Pancreas (tissue), 10 donors: ENCODE measurements at regions not wholly inside any gene's neighbourhood (a gene's known extent, or its start where the extent isn't known, plus 50 kb on each side); places are given as distances from the start of the nearest gene placed in this dataset.

Source experiments
- ATAC-seq, 4 donors: fragments of 200-7000 bp; cut with Tn5 transposase; one replicate each; pipeline versions ENCODE4 v1.8.0 to v1.9.1; 2020; ENCODE audit warnings: mild to moderate bottlenecking in 4 of 4, moderate library complexity in 4 of 4
- DNase-seq, 6 donors: peaks; one replicate each; pipeline ENCODE4 v3.0.0-alpha.2; 2020
- FAIRE-seq: peaks from 2 replicates; lab custom pipeline; 2012; peaks lifted over from hg19 to GRCh38; lab: Jason Lieb, UNC
- H3K27ac ChIP-seq, 4 donors: fragments of 200-600 bp; sonication (generic); 1 replicate in 3 of 4; 2 replicates in 1 of 4; pipeline versions ENCODE4 v1.5.0 to v1.8.0; 2020
- H3K27me3 ChIP-seq, 4 donors: fragments of 200-600 bp; one replicate each; pipeline ENCODE4 v1.8.0; 2021
- H3K36me3 ChIP-seq, 3 donors: fragments of 200-600 bp; sonication (generic) in 1 of 3; one replicate each; pipeline versions ENCODE4 v1.5.0 to v1.8.0; 2020 to 2021
- H3K4me1 ChIP-seq, 3 donors: fragments of 200-600 bp; one replicate each; pipeline ENCODE4 v1.8.0; 2021
- H3K4me3 ChIP-seq, 4 donors: fragments of 200-600 bp; sonication (generic) in 2 of 4; one replicate each; pipeline versions ENCODE4 v1.5.0 to v1.8.0; 2020 to 2021
- H3K9me3 ChIP-seq, 4 donors: fragments of 200-600 bp; one replicate each; pipeline ENCODE4 v1.8.0; 2021
- CTCF ChIP-seq, 4 donors: fragments of 200-600 bp; sonication (generic) in 3 of 4; IDR thresholded peaks; one replicate each; pipeline versions ENCODE4 v1.5.0 to v1.8.0; 2021; ENCODE audit warnings: antibody characterized with exemption in 4 of 4
- WGBS, 2 donors: extraction: QIAGEN DNeasy Blood & Tissue Kit; methylation state at CpG; one replicate each; pipeline ENCODE4 v1.1.7; 2013; 5-methylcytosine and 5-hydroxymethylcytosine counted together
- intact Hi-C, 3 donors: fragments of 100-400 bp; cut with DNase I; formaldehyde crosslinking; loops; one replicate each; pipeline versions ENCODE4 v1.11.1 to v1.14.2; 2022
- donor health status: healthy with polysubstance abuse.
- donor health status: DM: no; HTN: no; CAD: no; lungs with moderate emphysema.
- donor health status: DM: no; HTN: no; CAD: no.
- donor health status: control.
- donor health status: control.
- donor health status: Bipolar disorder and iron deficiency.
- donor health status: DM: yes; HTN: yes; CAD: no.
- donor health status: DM: no; HTN: no; CAD: no.
- donor health status: DM: no; HTN: no; CAD: no.
- donor health status: DM: yes; HTN: yes; CAD: no.

- intact Hi-C loops: no loop called here
- Histone ChIP-seq H3K27ac (no peak overlapping the region), H3K27me3 (peaks cover 0 to 5% (median 0%) of the 10 kb centered on the region in 4 donors), H3K36me3 (no peaks in the 10 kb centered on the region), H3K9me3 (no peaks in the 10 kb centered on the region), H3K4me1 (no peaks in the 10 kb centered on the region), H3K4me3 (no peak overlapping the region)
- ATAC-seq (no peak), FAIRE-seq (no peak), DNase-seq (no peak)
- no peak for TF ChIP-seq CTCF (IDR thresholded peaks at IDR 0.05)
- 65 to 68% methylated on average over 5 of the region's 5 CpGs for WGBS, 2 donors
These were observed 635.4 kb upstream of the PFKP start for GRCh38 chr10:2431961-2432360.

- TF ChIP-seq CTCF (IDR thresholded peaks at IDR 0.05): no peak
- H3K27ac ChIP-seq: no peak overlapping the region
- H3K4me3 ChIP-seq: no peak overlapping the region
- WGBS, 2 donors: 48 to 57% methylated on average over 2 of the region's 2 CpGs
- FAIRE-seq (no peak), ATAC-seq (no peak), DNase-seq (no peak)
- no peaks in the 10 kb centered on the region for H3K36me3 ChIP-seq
- no peaks in the 10 kb centered on the region for H3K9me3 ChIP-seq
- H3K4me1 ChIP-seq: no peaks in the 10 kb centered on the region
- intact Hi-C loops: no loop called here
- peaks cover 0 to 10% (median 0%) of the 10 kb centered on the region in 4 donors for H3K27me3 ChIP-seq
These were observed 639.9 kb upstream of the PFKP start for GRCh38 chr10:2427412-2427811.

- no peaks in the 10 kb centered on the region for H3K4me1 ChIP-seq
- no peak for TF ChIP-seq CTCF (IDR thresholded peaks at IDR 0.05)
- no peak for FAIRE-seq
These were observed 642.0 kb upstream of the PFKP start for GRCh38 chr10:2425320-2425719.

GRCh38 chr10:2414562-2414961, 652.8 kb upstream of the PFKP start:
- Histone ChIP-seq H3K4me1 (no peaks in the 10 kb centered on the region), H3K27ac (no peak overlapping the region), H3K36me3 (no peaks in the 10 kb centered on the region), H3K4me3 (no peak overlapping the region), H3K9me3 (no peaks in the 10 kb centered on the region), H3K27me3 (no peaks in the 10 kb centered on the region)
- ATAC-seq: no peak
- TF ChIP-seq CTCF (IDR thresholded peaks at IDR 0.05): no peak
- intact Hi-C loops: no loop called here
- FAIRE-seq: no peak
- 63 to 75% methylated on average over 4 of the region's 4 CpGs for WGBS, 2 donors
- no peak for DNase-seq

More at GRCh38 chr10:2425320-2425719, 642.0 kb upstream of the PFKP start:
- H3K27ac ChIP-seq: no peak overlapping the region
- H3K27me3 ChIP-seq: peaks cover 0 to 10% (median 0%) of the 10 kb centered on the region in 4 donors
- 35 to 43% methylated on average over 3 of the region's 3 CpGs for WGBS, 2 donors
- ATAC-seq: no peak
- H3K36me3 ChIP-seq: no peaks in the 10 kb centered on the region
- H3K4me3 ChIP-seq: no peak overlapping the region
- intact Hi-C loops: no loop called here
- no peaks in the 10 kb centered on the region for H3K9me3 ChIP-seq
- no peak for DNase-seq

GRCh38 chr10:2414039-2414438, 653.3 kb upstream of the PFKP start:
- Histone ChIP-seq H3K27me3 (no peaks in the 10 kb centered on the region), H3K9me3 (no peaks in the 10 kb centered on the region), H3K36me3 (no peaks in the 10 kb centered on the region), H3K4me1 (no peaks in the 10 kb centered on the region), H3K4me3 (no peak overlapping the region), H3K27ac (no peak overlapping the region)
- no peak for DNase-seq
- no peak for TF ChIP-seq CTCF (IDR thresholded peaks at IDR 0.05)
- intact Hi-C loops: no loop called here
- FAIRE-seq: no peak
- WGBS, 2 donors: 78 to 86% methylated on average over 8 of the region's 8 CpGs
- ATAC-seq: no peak
